Cardiac fibroblast (primary cell): ENCODE measurements at regions not wholly inside any gene's neighbourhood (a gene's known extent, or its start where the extent isn't known, plus 50 kb on each side); places are given as distances from the start of the nearest gene placed in this dataset.

ENCODE experiments used
- DNase-seq, 2 donors: peaks; one replicate each; pipeline versions ENCODE4 v3.0.0 to v3.0.0-alpha.2; 2010; ENCODE audit warnings: low read depth in 2 of 2
- H3K4me3 ChIP-seq, 2 donors: replicated peaks in 1 of 2; 1 replicate in 1 of 2; 2 replicates in 1 of 2; pipeline ENCODE4 v1.5.1; 2011; ENCODE audit warnings: low read depth in 2 of 2, low read length in 2 of 2, mild to moderate bottlenecking in 2 of 2, moderate library complexity in 1 of 2
- CTCF ChIP-seq: IDR thresholded peaks from one replicate; pipeline ENCODE4 v1.5.1; 2011; ENCODE audit warnings: low read depth, mild to moderate bottlenecking, low read length, inconsistent platforms

GRCh38 chr13:111597191-111597611 is 276.8 kb downstream of the TEX29 start:
- no peak for TF ChIP-seq CTCF
- DNase-seq: no peak

GRCh38 chr13:111597618-111598017 is 277.2 kb downstream of the TEX29 start:
- no peak for DNase-seq
- TF ChIP-seq CTCF: no peak
- no peak overlapping the region for H3K4me3 ChIP-seq

More at GRCh38 chr13:111597191-111597611, 276.8 kb downstream of the TEX29 start:
- no peak overlapping the region for H3K4me3 ChIP-seq

GRCh38 chr13:111598747-111599146 is 278.3 kb downstream of the TEX29 start:
- H3K4me3 ChIP-seq: no peak overlapping the region
- no peak for DNase-seq
- TF ChIP-seq CTCF: no peak

GRCh38 chr13:111599791-111600190 is 279.3 kb downstream of the TEX29 start:
- DNase-seq: no peak
- no peak for TF ChIP-seq CTCF
- no peak overlapping the region for H3K4me3 ChIP-seq

- H3K4me3 ChIP-seq: no peak overlapping the region
- no peak for DNase-seq
- no peak for TF ChIP-seq CTCF
These were observed 282.4 kb downstream of the TEX29 start for GRCh38 chr13:111602874-111603273.

GRCh38 chr13:111604097-111604496 is 283.7 kb downstream of the TEX29 start:
- no peak for TF ChIP-seq CTCF
- DNase-seq: no peak
- no peak overlapping the region for H3K4me3 ChIP-seq

- no peak overlapping the region for H3K4me3 ChIP-seq
- DNase-seq: no peak
- TF ChIP-seq CTCF: no peak
These were observed 288.1 kb downstream of the TEX29 start for GRCh38 chr13:111608556-111608955.
